GM23248 (cell line): ENCODE measurements at regions not wholly inside any gene's neighbourhood (a gene's known extent, or its start where the extent isn't known, plus 50 kb on each side); places are given as distances from the start of the nearest gene placed in this dataset.

Source experiments
- EZH2 ChIP-seq: fragments of 200-600 bp; sonication (generic); IDR thresholded peaks from 2 replicates; pipeline ENCODE4 v1.6.1; 2018; ENCODE audit warnings: antibody characterized with exemption, mild to moderate bottlenecking; ENCODE audit not compliant: insufficient read depth, poor library complexity, severe bottlenecking
- EZH2phosphoT487 ChIP-seq: fragments of 200-600 bp; sonication (generic); IDR thresholded peaks from 2 replicates; pipeline ENCODE4 v1.6.1; 2018; ENCODE audit warnings: antibody characterized with exemption, moderate library complexity, mild to moderate bottlenecking, low read depth; ENCODE audit not compliant: insufficient read depth

DNA sequence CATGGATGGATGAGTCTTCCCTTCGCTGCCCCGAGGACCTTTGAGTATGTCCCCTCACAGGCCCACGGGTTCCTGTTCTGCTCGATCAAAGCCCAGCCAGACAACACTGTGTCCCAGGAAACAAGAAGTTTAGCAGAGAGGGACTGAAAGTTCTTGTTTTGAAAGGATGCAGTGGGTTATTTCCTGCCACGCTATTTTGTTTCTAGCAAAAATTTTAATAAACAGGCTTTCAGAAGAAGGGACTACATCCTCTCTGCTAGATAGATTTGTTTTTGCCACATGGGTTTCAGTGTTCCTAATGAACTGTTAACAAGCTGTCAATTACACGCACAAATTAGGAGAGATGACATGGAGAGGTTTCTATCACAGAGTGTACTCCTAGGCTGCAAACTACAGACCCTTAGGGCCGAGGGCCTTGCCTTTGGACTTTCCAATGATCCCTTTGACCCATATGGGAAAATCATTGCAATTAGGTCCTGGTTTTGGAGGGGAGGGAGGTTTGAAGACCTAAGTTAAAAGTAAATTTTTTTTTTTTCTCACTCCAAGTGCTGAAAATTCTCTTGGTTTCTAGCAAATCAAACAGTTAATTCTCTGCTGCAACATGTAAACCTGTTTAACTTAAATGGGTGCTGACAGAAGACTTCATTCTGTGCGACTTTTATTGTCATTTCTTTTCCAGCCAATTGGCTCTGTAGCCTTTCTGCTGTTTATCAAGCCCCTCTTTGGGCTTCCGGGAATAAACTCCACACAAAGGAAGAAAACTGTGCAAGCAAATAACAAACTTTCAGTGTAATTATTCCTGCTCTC lies 81.4 kb downstream of the RCN1 start:
- TF ChIP-seq EZH2phosphoT487 (no peak), EZH2 (no peak)
